ENCODE measurements at regions not wholly inside any gene's neighbourhood (a gene's known extent, or its start where the extent isn't known, plus 50 kb on each side); places are given as distances from the start of the nearest gene placed in this dataset.

- ChIA-PET CTCF (ENCODE audit: partially characterized antibody) (no interaction called here), POLR2A (ENCODE audit: partially characterized antibody) (no interaction called here)
- no peaks in the 10 kb centered on the region for H3K27me3 ChIP-seq (replicated peaks in 1 of 4; ENCODE audit: control insufficient read depth in 3 of 4, extremely low read depth in 1 of 4, insufficient read depth in 3 of 4, low read length in 3 of 4)
- no peak for DNase-seq (ENCODE audit: low read depth in 1 of 2, low spot score in 2 of 2)
- no peak overlapping the region for H3K18ac ChIP-seq (ENCODE audit: extremely low read depth, low read length)
- no peak overlapping the region for H3K9ac ChIP-seq (replicated peaks in 1 of 4; ENCODE audit: extremely low read depth in 1 of 4, low read depth in 3 of 4, low read length in 3 of 4)
- no peak overlapping the region for H3K4me2 ChIP-seq (ENCODE audit: insufficient read depth in 1 of 2, low read depth in 2 of 2, low read length in 2 of 2)
- H2AK5ac ChIP-seq (ENCODE audit: low read depth, low read length), result no peak overlapping the region
- WGBS, 2 experiments (ENCODE audit: extremely low coverage in 1 of 2, insufficient coverage in 1 of 2, insufficient read length in 1 of 2, insufficient replicate concordance in 2 of 2, low coverage in 1 of 2, low lambda C conversion rate in 2 of 2, missing lambda C conversion rate in 1 of 2), result 93% methylated on average over 2 of the region's 2 CpGs; no CpG with 5 or more reads in 1 of the 2 experiments
- H3K4ac ChIP-seq (replicated peaks; ENCODE audit: insufficient read length, low read depth, low read length), result no peak overlapping the region
- no peak overlapping the region for H3K4me3 ChIP-seq (ENCODE audit: extremely low read depth in 1 of 4, insufficient read depth in 2 of 4, low read depth in 3 of 4, low read length in 4 of 4)
- no peak overlapping the region for H3K14ac ChIP-seq (ENCODE audit: insufficient read length)
- no peak overlapping the region for H3K27ac ChIP-seq (ENCODE audit: low read depth, low read length)
- no peaks in the 10 kb centered on the region for H4K20me1 ChIP-seq (replicated peaks in 1 of 2; ENCODE audit: control insufficient read depth in 1 of 2, insufficient read depth in 2 of 2, low read length in 2 of 2)
- no peak for FAIRE-seq
- H3K9me3 ChIP-seq (ENCODE audit: insufficient read depth in 2 of 2, low read depth in 1 of 2, low read length in 1 of 2), result no peaks in the 10 kb centered on the region
- H3K36me3 ChIP-seq (ENCODE audit: control insufficient read depth in 2 of 4, insufficient read depth in 4 of 4, low read length in 3 of 4), result no peaks in the 10 kb centered on the region
- no peaks in the 10 kb centered on the region for H3K79me2 ChIP-seq (ENCODE audit: control insufficient read depth in 1 of 2, insufficient read depth in 2 of 2, low read length in 2 of 2)
- H2BK5ac ChIP-seq (ENCODE audit: low read depth, low read length), result no peak overlapping the region
- H3K56ac ChIP-seq (replicated peaks; ENCODE audit: insufficient read length, low read depth, low read length), result no peak overlapping the region
- H3K23me2 ChIP-seq (ENCODE audit: low read depth, low read length), result no peaks in the 10 kb centered on the region
- no peak overlapping the region for H2BK15ac ChIP-seq (ENCODE audit: low read length)
- H2BK12ac ChIP-seq (ENCODE audit: low read depth, low read length), result no peak overlapping the region
- H4K5ac ChIP-seq (ENCODE audit: insufficient read length, low read depth, low read length), result no peak overlapping the region
- H4K91ac ChIP-seq (replicated peaks; ENCODE audit: insufficient read length, low read length), result no peak overlapping the region
- H2AFZ ChIP-seq (ENCODE audit: low read length), result no peak overlapping the region
- H3K23ac ChIP-seq (ENCODE audit: insufficient read length), result no peak overlapping the region
- H3K79me1 ChIP-seq (ENCODE audit: low read depth, low read length), result no peaks in the 10 kb centered on the region
- no peaks in the 10 kb centered on the region for H3K4me1 ChIP-seq (replicated peaks in 1 of 4; ENCODE audit: control insufficient read depth in 3 of 4, insufficient read depth in 4 of 4, low read length in 3 of 4)
- H2BK20ac ChIP-seq (ENCODE audit: low read length), result no peak overlapping the region
- no peak overlapping the region for H4K8ac ChIP-seq (ENCODE audit: extremely low read depth, insufficient read depth, low read length)
- no peak overlapping the region for H2BK120ac ChIP-seq (replicated peaks; ENCODE audit: low read depth, low read length)
- TF ChIP-seq YY1 (IDR thresholded peaks at IDR 0.05; ENCODE audit: low read depth, low read length) (no peak), JUND (IDR thresholded peaks at IDR 0.05; ENCODE audit: low read length) (no peak), SIN3A (conservative IDR thresholded peaks at IDR 0.05 in 1 of 2, IDR thresholded peaks at IDR 0.05 in 1 of 2; ENCODE audit: low read depth in 1 of 2, low read length in 2 of 2) (no peak), RFX5 (IDR thresholded peaks at IDR 0.05; ENCODE audit: borderline replicate concordance, low read depth, low read length) (no peak), RBBP5 (IDR thresholded peaks at IDR 0.05; ENCODE audit: borderline replicate concordance, low read depth, low read length) (no peak), BCL11A (IDR thresholded peaks at IDR 0.05; ENCODE audit: low read depth in 2 of 2, low read length in 2 of 2) (no peak), TEAD4 (IDR thresholded peaks at IDR 0.05; ENCODE audit: low read depth, low read length) (no peak), MAX (IDR thresholded peaks at IDR 0.05) (no peak), SP1 (IDR thresholded peaks at IDR 0.05; ENCODE audit: low read depth, low read length) (no peak), TAF1 (IDR thresholded peaks at IDR 0.05; ENCODE audit: low read depth, low read length) (no peak), TAF7 (optimal IDR thresholded peaks at IDR 0.05; ENCODE audit: borderline replicate concordance, low read depth, low read length) (no peak), ATF3 (IDR thresholded peaks at IDR 0.05; ENCODE audit: insufficient read depth, low read depth, low read length) (no peak), SAP30 (IDR thresholded peaks at IDR 0.05; ENCODE audit: insufficient read depth, insufficient replicate concordance, low read length) (no peak), CBX5 (IDR thresholded peaks at IDR 0.05; ENCODE audit: low read depth, low read length) (no peak), GABPA (IDR thresholded peaks at IDR 0.05; ENCODE audit: borderline replicate concordance, insufficient read depth, low read length) (no peak)
Measured at GRCh38 chr12:127209318-127209717, 1057.7 kb upstream of the TMEM132C start.
